ENCODE measurements at regions not wholly inside any gene's neighbourhood (a gene's known extent, or its start where the extent isn't known, plus 50 kb on each side); places are given as distances from the start of the nearest gene placed in this dataset.

DNA sequence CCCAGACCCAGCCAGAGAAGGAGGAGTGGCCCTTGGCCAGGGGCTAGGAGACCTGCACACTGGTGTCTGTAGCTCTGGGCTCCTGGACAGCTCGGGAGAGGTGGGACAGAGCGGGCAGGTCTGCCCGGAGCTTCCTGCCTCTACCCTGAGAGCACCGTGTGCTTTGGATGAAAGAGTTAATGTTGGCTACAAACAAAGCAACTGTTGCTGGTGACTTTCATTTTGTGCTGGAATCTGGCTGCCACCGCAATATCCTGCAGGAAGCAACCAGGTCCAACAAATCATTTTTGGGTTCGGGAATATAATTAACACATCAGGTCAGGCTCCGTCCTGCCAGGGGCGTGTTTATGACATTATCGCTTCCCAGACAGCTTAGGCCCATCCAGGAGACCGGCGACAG, 441.8 kb upstream of the MKI67 start:
- TF ChIP-seq POLR2AphosphoS5 (IDR thresholded peaks at IDR 0.05) (no peak), EP300 (conservative IDR thresholded peaks at IDR 0.05; ENCODE audit: poor library complexity, severe bottlenecking) (no peak), TAF1 (IDR thresholded peaks at IDR 0.05; ENCODE audit: low read depth) (no peak)
- TF ChIP-seq, protein P1, sequence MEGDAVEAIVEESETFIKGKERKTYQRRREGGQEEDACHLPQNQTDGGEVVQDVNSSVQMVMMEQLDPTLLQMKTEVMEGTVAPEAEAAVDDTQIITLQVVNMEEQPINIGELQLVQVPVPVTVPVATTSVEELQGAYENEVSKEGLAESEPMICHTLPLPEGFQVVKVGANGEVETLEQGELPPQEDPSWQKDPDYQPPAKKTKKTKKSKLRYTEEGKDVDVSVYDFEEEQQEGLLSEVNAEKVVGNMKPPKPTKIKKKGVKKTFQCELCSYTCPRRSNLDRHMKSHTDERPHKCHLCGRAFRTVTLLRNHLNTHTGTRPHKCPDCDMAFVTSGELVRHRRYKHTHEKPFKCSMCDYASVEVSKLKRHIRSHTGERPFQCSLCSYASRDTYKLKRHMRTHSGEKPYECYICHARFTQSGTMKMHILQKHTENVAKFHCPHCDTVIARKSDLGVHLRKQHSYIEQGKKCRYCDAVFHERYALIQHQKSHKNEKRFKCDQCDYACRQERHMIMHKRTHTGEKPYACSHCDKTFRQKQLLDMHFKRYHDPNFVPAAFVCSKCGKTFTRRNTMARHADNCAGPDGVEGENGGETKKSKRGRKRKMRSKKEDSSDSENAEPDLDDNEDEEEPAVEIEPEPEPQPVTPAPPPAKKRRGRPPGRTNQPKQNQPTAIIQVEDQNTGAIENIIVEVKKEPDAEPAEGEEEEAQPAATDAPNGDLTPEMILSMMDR (IDR thresholded peaks at IDR 0.05; ENCODE audit: poor library complexity, severe bottlenecking) = no peak
